ENCODE measurements at regions not wholly inside any gene's neighbourhood (a gene's known extent, or its start where the extent isn't known, plus 50 kb on each side); places are given as distances from the start of the nearest gene placed in this dataset.

- no peak for DNase-seq (ENCODE audit: low spot score)
These were observed 352.4 kb upstream of the TMCO5A start for GRCh38 chr15:37581866-37582532.

GRCh38 chr15:37582852-37583251 is 351.6 kb upstream of the TMCO5A start:
- DNase-seq (ENCODE audit: low spot score) = no peak

GRCh38 chr15:37586011-37586583 is 348.3 kb upstream of the TMCO5A start:
- DNase-seq (ENCODE audit: low spot score) = no peak

GRCh38 chr15:37586976-37587375 is 347.5 kb upstream of the TMCO5A start:
- no peak for DNase-seq (ENCODE audit: low spot score)

- no peak for DNase-seq (ENCODE audit: low spot score)
These were observed 340.0 kb upstream of the TMCO5A start for GRCh38 chr15:37594417-37594816.

- no peak for DNase-seq (ENCODE audit: low spot score)
These were observed 338.9 kb upstream of the TMCO5A start for GRCh38 chr15:37595426-37595970.

GRCh38 chr15:37599156-37599555 is 335.3 kb upstream of the TMCO5A start:
- no peak for DNase-seq (ENCODE audit: low spot score)

GRCh38 chr15:37616215-37616614 is 318.2 kb upstream of the TMCO5A start:
- DNase-seq (ENCODE audit: low spot score) = no peak

GRCh38 chr15:37618353-37618752 is 316.1 kb upstream of the TMCO5A start:
- DNase-seq (ENCODE audit: low spot score) = no peak

GRCh38 chr15:37619358-37620042 is 314.9 kb upstream of the TMCO5A start:
- no peak for DNase-seq (ENCODE audit: low spot score)

- no peak for DNase-seq (ENCODE audit: low spot score)
These were observed 308.9 kb upstream of the TMCO5A start for GRCh38 chr15:37625576-37625975.

- DNase-seq (ENCODE audit: low spot score) = no peak
These were observed 305.9 kb upstream of the TMCO5A start for GRCh38 chr15:37628507-37628906.

- no peak for DNase-seq (ENCODE audit: low spot score)
These were observed 297.7 kb upstream of the TMCO5A start for GRCh38 chr15:37636736-37637135.

GRCh38 chr15:37638116-37638515 is 296.3 kb upstream of the TMCO5A start:
- no peak for DNase-seq (ENCODE audit: low spot score)

- no peak for DNase-seq (ENCODE audit: low spot score)
These were observed 295.7 kb upstream of the TMCO5A start for GRCh38 chr15:37638691-37639090.

- DNase-seq (ENCODE audit: low spot score) = no peak
These were observed 281.6 kb upstream of the TMCO5A start for GRCh38 chr15:37652646-37653417.

- DNase-seq (ENCODE audit: low spot score) = no peak
These were observed 256.3 kb upstream of the TMCO5A start for GRCh38 chr15:37678124-37678523.

GRCh38 chr15:37679627-37680026 is 254.8 kb upstream of the TMCO5A start:
- DNase-seq (ENCODE audit: low spot score) = no peak

GRCh38 chr15:37682304-37682703 is 252.1 kb upstream of the TMCO5A start:
- peak; percentile 45 for DNase-seq (ENCODE audit: low spot score)

- DNase-seq (ENCODE audit: low spot score) = no peak
These were observed 242.5 kb upstream of the TMCO5A start for GRCh38 chr15:37691911-37692310.

GRCh38 chr15:37693926-37694325 is 240.5 kb upstream of the TMCO5A start:
- no peak for DNase-seq (ENCODE audit: low spot score)

GRCh38 chr15:37695719-37696118 is 238.7 kb upstream of the TMCO5A start:
- DNase-seq (ENCODE audit: low spot score) = no peak
